GM12878 (cell line): ENCODE measurements at regions not wholly inside any gene's neighbourhood (a gene's known extent, or its start where the extent isn't known, plus 50 kb on each side); places are given as distances from the start of the nearest gene placed in this dataset.

Source experiments
- ATAC-seq: fragments of 200-7000 bp; cut with Tn5 transposase; 3 replicates; pipeline ENCODE4 v1.9.1; 2020; ENCODE audit warnings: mild to moderate bottlenecking, moderate library complexity
- BruUV-seq: library from RNA; stranded (reverse); fragments of 400-500 nt; replicated peaks from 2 replicates; lab custom pipeline; 2021; lab: Mats Ljungman, UMichigan
- CTCF ChIA-PET: fragments of 300-600 bp; sonication (Branson Sonifier 250); formaldehyde crosslinking; extraction: SDS; loops from one replicate; lab custom pipeline; 2021; ENCODE audit warnings: inconsistent platforms; lab: Yijun Ruan, JAX
- POLR2A ChIA-PET: fragments of 350-600 bp; formaldehyde crosslinking; extraction: SDS; loops from one replicate; lab custom pipeline; 2021; ENCODE audit warnings: inconsistent platforms; lab: Charles Lee
- RAD21 ChIA-PET: fragments of 300-600 bp; sonication (Branson Sonifier 250); formaldehyde crosslinking; loops from one replicate; lab custom pipeline; 2023; ENCODE audit warnings: antibody characterized with exemption; ENCODE audit not compliant: unreplicated experiment; lab: Charles Lee
- SMC1A ChIA-PET: fragments of 300-600 bp; sonication (Branson Sonifier 250); formaldehyde crosslinking; loops from one replicate; lab custom pipeline; 2023; ENCODE audit not compliant: unreplicated experiment, uncharacterized antibody; lab: Charles Lee
- DNase-seq: peaks from one replicate; pipeline ENCODE4 v3.0.0-alpha.2; 2011; ENCODE audit warnings: low read depth, low spot score
- FAIRE-seq: peaks from 3 replicates; lab custom pipeline; 2011; peaks lifted over from hg19 to GRCh38; lab: Jason Lieb, UNC
- H2AFZ ChIP-seq: 2 replicates; pipeline ENCODE4 v1.6.0; 2011; ENCODE audit warnings: low read depth, low read length, control low read depth; ENCODE audit not compliant: control insufficient read depth
- H3K27ac ChIP-seq: 2 replicates; pipeline ENCODE4 v1.5.1; 2011; ENCODE audit warnings: control low read depth; ENCODE audit not compliant: control insufficient read depth, insufficient read depth
- H3K27me3 ChIP-seq, 2 experiments: replicated peaks in 1 of 2; 2 replicates each; pipeline versions ENCODE4 v1.6.0 to v1.6.1; 2011; ENCODE audit warnings: low read length in 1 of 2; ENCODE audit not compliant: control insufficient read depth in 2 of 2, insufficient read depth in 2 of 2
- H3K36me3 ChIP-seq, 2 experiments: 2 replicates each; pipeline ENCODE4 v1.5.1; 2011; ENCODE audit warnings: low read length in 1 of 2; ENCODE audit not compliant: control insufficient read depth in 2 of 2, insufficient read depth in 2 of 2
- H3K4me1 ChIP-seq: 2 replicates; pipeline ENCODE4 v1.6.1; 2011; ENCODE audit warnings: mild to moderate bottlenecking, low read length, moderate library complexity, mixed read lengths; ENCODE audit not compliant: control insufficient read depth, insufficient read depth
- H3K4me2 ChIP-seq: 2 replicates; pipeline ENCODE4 v1.6.0; 2011; ENCODE audit warnings: control low read depth; ENCODE audit not compliant: control insufficient read depth, insufficient read depth
- H3K4me3 ChIP-seq: fragments of 200-600 bp; sonication (generic); 2 replicates; pipeline ENCODE4 v1.5.1; 2016
- H3K79me2 ChIP-seq: 2 replicates; pipeline ENCODE4 v1.6.0; 2011; ENCODE audit warnings: low read length; ENCODE audit not compliant: control insufficient read depth, insufficient read depth
- H3K9ac ChIP-seq: 2 replicates; pipeline ENCODE4 v1.8.0; 2011; ENCODE audit warnings: low read length, control low read depth, mixed read lengths; ENCODE audit not compliant: control insufficient read depth, insufficient read depth
- H3K9me3 ChIP-seq: replicated peaks from 3 replicates; pipeline ENCODE4 v1.5.1; 2011; ENCODE audit warnings: mild to moderate bottlenecking, low read length; ENCODE audit not compliant: control insufficient read depth, insufficient read depth
- H4K20me1 ChIP-seq: 2 replicates; pipeline ENCODE4 v1.6.0; 2011; ENCODE audit not compliant: control insufficient read depth, insufficient read depth
- CEBPZ ChIP-seq: fragments of 150-350 bp; IDR thresholded peaks from 2 replicates; pipeline ENCODE4 v1.6.1; 2016; ENCODE audit warnings: low read depth, low read length
- HDGF ChIP-seq: fragments of 450-650 bp; IDR thresholded peaks from 2 replicates; pipeline ENCODE4 v1.6.1; 2016; ENCODE audit warnings: antibody characterized with exemption
- KAT2A ChIP-seq: conservative IDR thresholded peaks from 2 replicates; pipeline ENCODE4 v1.6.1; 2011; ENCODE audit warnings: low read depth, low read length; ENCODE audit not compliant: control insufficient read depth
- MYC ChIP-seq: IDR thresholded peaks from 2 replicates; pipeline ENCODE4 v1.6.1; 2011; ENCODE audit warnings: mild to moderate bottlenecking, low read length, moderate library complexity, inconsistent platforms; ENCODE audit not compliant: insufficient read depth, insufficient replicate concordance, insufficient read length, severe bottlenecking
- NFYB ChIP-seq: IDR thresholded peaks from 2 replicates; pipeline ENCODE4 v1.6.1; 2011; ENCODE audit warnings: low read depth, mild to moderate bottlenecking, low read length, improper control_type of control experiment, moderate library complexity; ENCODE audit not compliant: insufficient read depth
- PKNOX1 ChIP-seq: fragments of 450-650 bp; IDR thresholded peaks from 2 replicates; pipeline ENCODE4 v1.6.1; 2016; ENCODE audit warnings: mild to moderate bottlenecking
- POLR2AphosphoS5 ChIP-seq: IDR thresholded peaks from 2 replicates; pipeline ENCODE4 v1.6.1; 2011; ENCODE audit warnings: mild to moderate bottlenecking, low read length, inconsistent platforms
- RB1 ChIP-seq: fragments of 450-650 bp; formaldehyde crosslinking; IDR thresholded peaks from 2 replicates; pipeline ENCODE4 v1.6.1; 2017; ENCODE audit warnings: mild to moderate bottlenecking, borderline replicate concordance
- TCF7 ChIP-seq: IDR thresholded peaks from 2 replicates; pipeline ENCODE4 v1.6.1; 2014; ENCODE audit warnings: antibody characterized with exemption, borderline replicate concordance
- ZBTB40 ChIP-seq: fragments of 450-650 bp; IDR thresholded peaks from 2 replicates; pipeline ENCODE4 v1.6.1; 2016; ENCODE audit warnings: mild to moderate bottlenecking, moderate library complexity, borderline replicate concordance
- WGBS: methylation state at CpG from one replicate; pipeline ENCODE4 v1.1.6; 2016; ENCODE audit warnings: low lambda C conversion rate; ENCODE audit not compliant: insufficient replicate concordance, insufficient coverage; ENCODE audit errors: missing lambda C conversion rate; 5-methylcytosine and 5-hydroxymethylcytosine counted together
- in situ Hi-C: fragments of 300-500 bp; cut with MboI; formaldehyde crosslinking; loops from 9 replicates; pipeline ENCODE4 v1.14.3; 2018; ENCODE audit warnings: mixed read lengths
- intact Hi-C: fragments of 100-400 bp; cut with micrococcal nuclease; formaldehyde crosslinking; loops from one replicate; pipeline ENCODE4 v1.14.2; 2022; ENCODE audit not compliant: unreplicated experiment
- TF ChIP-seq, protein P1 (sequence below): fragments of 450-650 bp; formaldehyde crosslinking; IDR thresholded peaks from 2 replicates; pipeline ENCODE4 v1.5.0; 2022; ENCODE audit warnings: mild to moderate bottlenecking, missing genetic modification characterization

- Histone ChIP-seq H4K20me1 (no peaks in the 10 kb centered on the region), H3K9me3 (no peaks in the 10 kb centered on the region), H3K27ac (no peak overlapping the region), H3K79me2 (no peaks in the 10 kb centered on the region), H3K9ac (no peak overlapping the region), H2AFZ (no peak overlapping the region), H3K36me3 (no peaks in the 10 kb centered on the region), H3K4me2 (no peak overlapping the region), H3K27me3 (no peaks in the 10 kb centered on the region), H3K4me3 (no peak overlapping the region), H3K4me1 (peaks cover 5% of the 10 kb centered on the region)
- in situ Hi-C loops, result no loop called here
- FAIRE-seq, result no peak
- ChIA-PET POLR2A (no interaction called here), CTCF (no interaction called here), RAD21 (no interaction called here), SMC1A (interaction anchor here (0.7 to 1.2 kb wide), 3 partner anchors 12 to 24 kb away, joined by 3 to 4 read pairs (median 3); no protein-coding TSS in a partner anchor)
- no peak for ATAC-seq
- no peak for DNase-seq
- no TSS peak for BruUV-seq
- intact Hi-C loops, result no loop called here
- 36% methylated on average over 5 of the region's 5 CpGs for WGBS
- TF ChIP-seq NFYB, result no peak
- TF ChIP-seq, protein P1, sequence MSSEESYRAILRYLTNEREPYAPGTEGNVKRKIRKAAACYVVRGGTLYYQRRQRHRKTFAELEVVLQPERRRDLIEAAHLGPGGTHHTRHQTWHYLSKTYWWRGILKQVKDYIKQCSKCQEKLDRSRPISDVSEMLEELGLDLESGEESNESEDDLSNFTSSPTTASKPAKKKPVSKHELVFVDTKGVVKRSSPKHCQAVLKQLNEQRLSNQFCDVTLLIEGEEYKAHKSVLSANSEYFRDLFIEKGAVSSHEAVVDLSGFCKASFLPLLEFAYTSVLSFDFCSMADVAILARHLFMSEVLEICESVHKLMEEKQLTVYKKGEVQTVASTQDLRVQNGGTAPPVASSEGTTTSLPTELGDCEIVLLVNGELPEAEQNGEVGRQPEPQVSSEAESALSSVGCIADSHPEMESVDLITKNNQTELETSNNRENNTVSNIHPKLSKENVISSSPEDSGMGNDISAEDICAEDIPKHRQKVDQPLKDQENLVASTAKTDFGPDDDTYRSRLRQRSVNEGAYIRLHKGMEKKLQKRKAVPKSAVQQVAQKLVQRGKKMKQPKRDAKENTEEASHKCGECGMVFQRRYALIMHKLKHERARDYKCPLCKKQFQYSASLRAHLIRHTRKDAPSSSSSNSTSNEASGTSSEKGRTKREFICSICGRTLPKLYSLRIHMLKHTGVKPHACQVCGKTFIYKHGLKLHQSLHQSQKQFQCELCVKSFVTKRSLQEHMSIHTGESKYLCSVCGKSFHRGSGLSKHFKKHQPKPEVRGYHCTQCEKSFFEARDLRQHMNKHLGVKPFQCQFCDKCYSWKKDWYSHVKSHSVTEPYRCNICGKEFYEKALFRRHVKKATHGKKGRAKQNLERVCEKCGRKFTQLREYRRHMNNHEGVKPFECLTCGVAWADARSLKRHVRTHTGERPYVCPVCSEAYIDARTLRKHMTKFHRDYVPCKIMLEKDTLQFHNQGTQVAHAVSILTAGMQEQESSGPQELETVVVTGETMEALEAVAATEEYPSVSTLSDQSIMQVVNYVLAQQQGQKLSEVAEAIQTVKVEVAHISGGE, result no peak
- TF ChIP-seq KAT2A, result no peak
- no peak for TF ChIP-seq CEBPZ
- TF ChIP-seq RB1, result no peak
- no peak for TF ChIP-seq POLR2AphosphoS5
- no peak for TF ChIP-seq MYC
- TF ChIP-seq PKNOX1, result no peak
- TF ChIP-seq HDGF, result no peak
- TF ChIP-seq ZBTB40, result no peak
- no peak for TF ChIP-seq TCF7
Measured at GRCh38 chr1:81542196-81542595, 258.5 kb upstream of the ADGRL2 start.
